ENCODE measurements at regions not wholly inside any gene's neighbourhood (a gene's known extent, or its start where the extent isn't known, plus 50 kb on each side); places are given as distances from the start of the nearest gene placed in this dataset.
"Not testable (repeated sequence)": the region's sequence is repeated elsewhere in the genome, so short reads cannot be mapped to it uniquely, and the experiment has no call there.

DNA sequence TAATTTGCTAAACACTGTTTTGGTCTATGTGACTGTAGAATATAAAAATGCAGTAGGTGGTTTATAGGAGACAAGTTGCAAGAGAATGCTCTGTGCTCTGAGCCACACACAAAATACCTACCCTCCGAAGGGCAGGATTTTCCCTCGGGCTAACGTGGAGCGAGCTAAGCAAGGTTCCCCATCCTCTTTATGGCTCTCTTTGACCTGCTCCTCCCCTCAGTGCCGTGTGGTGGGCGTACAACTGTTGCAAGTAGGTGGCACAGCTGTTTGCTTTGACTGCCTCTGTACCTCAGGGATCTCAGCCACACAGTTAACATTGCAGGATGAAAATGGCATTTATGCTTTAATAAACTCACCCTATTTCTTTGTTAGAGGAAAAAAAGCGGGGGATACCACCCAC, 339.1 kb downstream of the SATB1 start:
- DNase-seq (ENCODE audit: low spot score in 2 of 2) (no peak), FAIRE-seq (no peak)

DNA sequence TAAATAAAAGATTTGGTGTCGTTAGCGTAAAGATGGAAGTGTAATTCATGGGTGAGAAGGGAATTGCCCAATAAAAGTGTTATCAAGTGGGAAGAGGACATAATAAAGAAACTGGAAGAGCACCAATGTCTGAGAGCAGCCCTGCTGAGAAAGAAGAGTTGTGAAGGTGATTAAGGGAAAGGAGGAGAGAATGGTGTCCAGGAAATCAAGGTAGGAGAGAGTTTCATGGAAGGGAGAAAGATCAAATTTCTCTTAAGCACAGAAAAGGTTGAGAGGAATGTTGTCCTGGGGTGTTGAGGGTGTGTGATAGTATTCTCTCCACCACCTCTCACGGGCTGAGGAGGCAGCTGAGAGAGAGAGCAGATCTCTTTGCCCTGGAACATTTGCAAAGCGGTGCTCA, 339.7 kb downstream of the SATB1 start:
- DNase-seq (ENCODE audit: low spot score in 2 of 2) (no peak), FAIRE-seq (no peak)

DNA sequence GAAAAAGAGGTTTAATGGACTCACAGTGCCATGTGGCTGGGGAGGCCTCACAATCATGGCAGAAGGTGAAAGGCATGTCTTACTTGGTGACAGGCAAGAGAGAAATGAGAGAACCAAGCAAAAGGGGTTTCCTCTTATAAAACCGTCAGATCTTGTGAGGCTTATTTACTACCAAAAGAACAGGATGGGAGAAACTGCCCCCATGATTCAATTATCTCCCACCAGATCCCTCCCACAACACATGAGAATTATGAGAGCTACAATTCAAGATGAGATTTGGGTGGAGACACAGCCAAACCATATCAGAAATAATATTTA, 340.8 kb upstream of the TBC1D5 start:
- DNase-seq (ENCODE audit: low spot score in 2 of 2); FAIRE-seq: not testable (repeated sequence)

DNA sequence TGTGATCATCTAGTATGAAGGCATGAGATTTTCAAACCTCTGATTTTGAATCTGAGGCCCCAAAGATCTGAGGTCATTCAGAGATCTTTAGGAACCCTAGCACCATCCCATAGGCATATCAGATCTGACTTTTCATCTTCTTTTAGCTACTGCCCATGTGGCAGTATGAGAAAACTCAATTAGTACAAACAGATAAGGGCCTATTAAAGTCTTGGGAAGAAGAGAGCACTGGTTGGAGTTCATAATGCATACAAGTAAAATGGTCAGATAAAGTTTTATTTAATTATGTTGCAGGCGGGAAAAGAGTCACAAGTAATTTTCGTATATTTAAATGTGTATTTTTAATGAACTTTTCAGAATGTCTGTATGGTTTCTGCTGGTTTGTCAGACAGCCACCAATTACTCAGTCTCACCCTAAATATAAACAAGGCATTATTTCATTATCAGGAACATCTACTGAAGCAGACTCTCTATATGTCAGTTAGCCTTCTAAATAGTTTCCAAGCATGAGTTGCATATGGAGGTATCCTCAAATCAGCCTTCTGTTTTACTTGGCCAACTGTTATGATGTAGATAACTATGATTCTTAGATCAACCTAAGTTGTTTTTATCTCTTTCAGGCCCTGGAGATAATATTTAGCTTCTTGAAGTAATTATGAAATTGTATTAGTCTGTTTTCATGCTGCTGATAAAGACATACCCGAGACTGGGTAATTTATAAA, 340.3 kb upstream of the TBC1D5 start:
- FAIRE-seq = no peak
- DNase-seq (ENCODE audit: low spot score in 2 of 2) = no peak

DNA sequence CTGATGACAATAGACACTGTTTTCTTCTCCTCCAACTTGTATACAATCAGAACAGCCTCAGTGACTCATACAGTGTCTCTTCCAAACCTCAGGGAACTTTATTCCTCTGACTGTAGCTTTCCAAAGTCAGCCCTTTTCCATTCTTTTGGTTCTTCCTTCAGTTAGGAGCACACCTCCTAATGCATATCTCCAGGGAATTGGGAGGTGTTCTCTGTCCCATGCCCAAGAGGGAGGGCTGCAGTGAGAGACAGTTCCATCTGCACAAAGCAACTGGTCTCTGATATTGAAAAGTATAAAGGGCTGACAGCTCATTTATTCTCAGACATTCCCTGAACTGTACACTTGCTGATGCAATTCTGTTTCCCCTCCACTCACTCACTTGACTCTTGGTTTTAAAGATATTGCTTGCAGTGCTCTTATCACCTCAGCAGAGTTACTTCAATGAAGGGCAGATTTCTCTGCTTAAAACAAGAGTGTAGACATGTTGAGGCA, 337.8 kb upstream of the TBC1D5 start:
- DNase-seq (ENCODE audit: low spot score in 2 of 2) (no peak), FAIRE-seq (no peak)

DNA sequence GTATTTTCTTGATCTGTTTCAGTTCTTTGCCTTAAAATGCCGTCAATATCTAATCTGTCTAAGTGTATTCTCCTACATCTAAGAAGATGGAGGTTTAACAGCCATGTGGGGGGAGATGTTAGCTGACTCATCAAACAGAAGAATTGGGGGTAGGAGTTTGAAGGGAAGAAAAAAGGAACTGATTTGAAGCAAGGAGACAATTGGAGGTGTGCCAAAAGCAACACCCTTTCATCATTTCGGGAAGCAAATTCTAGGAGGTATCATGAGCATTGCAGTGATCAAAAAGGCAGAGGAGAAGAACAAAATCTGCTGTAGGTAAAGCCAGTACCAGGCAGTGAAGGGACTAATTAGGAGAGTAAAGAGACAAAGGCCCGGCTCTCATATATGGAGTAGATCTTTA, 337.3 kb upstream of the TBC1D5 start:
- no peak for DNase-seq (ENCODE audit: low spot score in 2 of 2)
- no peak for FAIRE-seq

DNA sequence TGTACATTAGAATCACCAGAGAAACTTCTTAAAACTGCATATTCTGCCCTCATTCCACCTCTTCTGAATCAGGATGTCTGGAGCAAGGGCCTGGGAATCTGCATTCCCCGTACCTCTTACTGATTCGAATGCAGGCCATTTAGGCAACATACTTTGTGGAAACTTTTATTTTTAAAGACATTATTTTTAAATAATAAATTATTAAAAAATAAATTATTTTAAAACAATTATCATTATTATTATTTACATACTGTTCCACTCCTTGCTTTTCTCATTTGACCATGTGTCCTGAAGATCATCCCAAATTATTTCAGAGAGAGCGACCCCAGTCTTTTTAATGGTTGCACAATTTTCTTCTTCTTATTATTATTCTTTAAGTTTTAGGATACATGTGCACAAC, 336.6 kb upstream of the TBC1D5 start:
- FAIRE-seq = no peak
- DNase-seq (ENCODE audit: low spot score in 2 of 2) = no peak

DNA sequence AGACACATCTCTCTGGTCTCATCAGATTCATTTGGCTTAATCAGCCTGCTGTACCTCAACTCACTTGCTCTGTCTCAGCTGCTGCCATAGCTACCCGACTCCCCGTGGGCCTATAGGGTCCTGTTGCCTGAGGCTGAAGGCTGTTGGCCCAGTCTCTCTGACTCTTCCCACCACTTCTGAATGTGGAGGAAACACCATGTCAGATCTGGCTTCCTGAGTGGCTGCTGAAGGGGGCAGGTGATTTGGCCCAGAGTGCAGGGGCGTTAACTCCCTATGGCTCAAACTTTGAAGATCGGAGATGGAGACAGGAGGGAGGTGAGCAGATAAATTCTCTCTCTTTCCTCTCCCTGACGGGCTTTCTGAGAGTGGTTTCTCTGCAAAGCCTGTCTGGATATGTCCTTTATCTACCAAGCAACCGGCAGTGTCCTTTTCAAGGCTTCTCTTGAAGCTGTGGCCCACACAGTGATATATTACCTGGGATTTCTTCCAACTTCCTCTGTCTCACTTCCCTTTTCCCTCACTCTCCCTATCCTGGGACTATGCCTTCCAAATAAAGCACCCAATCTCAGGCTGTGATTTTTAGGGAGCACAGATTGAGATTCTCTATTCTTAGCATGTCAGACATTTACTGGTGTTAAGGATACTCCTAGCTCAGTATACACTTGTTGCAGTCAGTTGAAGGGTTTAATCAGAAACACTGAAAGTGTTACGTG, 334.9 kb upstream of the TBC1D5 start:
- FAIRE-seq (no peak), DNase-seq (ENCODE audit: low spot score in 2 of 2) (no peak)

DNA sequence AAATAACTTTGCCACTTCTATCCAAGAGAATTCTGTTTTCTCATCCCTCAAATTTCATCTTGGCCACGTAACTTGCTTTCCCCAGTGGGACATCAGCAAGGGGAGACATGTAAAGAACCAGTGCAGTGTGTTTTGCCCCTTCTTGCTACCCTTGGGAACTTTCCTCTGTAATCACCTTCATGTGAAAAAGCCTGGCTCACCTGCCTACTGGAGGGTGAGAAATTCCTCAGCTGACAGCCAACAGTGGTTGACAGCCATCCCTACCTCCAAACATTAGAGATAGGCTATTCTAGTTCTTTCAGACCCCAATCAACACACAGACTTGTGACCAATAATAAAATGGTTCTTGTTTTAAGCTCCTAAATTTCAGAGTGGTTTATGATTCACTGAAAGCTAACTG, 333.9 kb upstream of the TBC1D5 start:
- no peak for DNase-seq (ENCODE audit: low spot score in 2 of 2)
- FAIRE-seq = no peak

DNA sequence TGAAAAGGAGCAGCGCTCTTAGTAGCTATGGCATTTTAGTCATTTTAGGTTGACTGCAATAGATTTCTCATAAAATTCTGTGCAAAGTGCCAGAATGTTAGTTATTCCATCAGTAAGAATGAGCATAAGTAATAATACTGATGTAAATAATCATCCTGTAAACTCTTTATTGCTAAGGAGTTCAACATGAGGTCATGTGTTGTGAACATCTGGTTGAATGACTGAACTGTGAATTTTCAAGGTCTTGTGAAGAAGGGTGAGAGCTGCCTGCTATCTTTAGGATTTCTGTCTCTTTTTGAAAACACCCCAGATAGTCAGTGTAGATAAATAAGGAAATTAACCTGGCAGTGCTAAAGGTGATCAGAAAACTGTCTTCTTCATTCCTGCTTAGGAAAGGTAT, 333.4 kb upstream of the TBC1D5 start:
- DNase-seq (ENCODE audit: low spot score in 2 of 2) (no peak), FAIRE-seq (no peak)

DNA sequence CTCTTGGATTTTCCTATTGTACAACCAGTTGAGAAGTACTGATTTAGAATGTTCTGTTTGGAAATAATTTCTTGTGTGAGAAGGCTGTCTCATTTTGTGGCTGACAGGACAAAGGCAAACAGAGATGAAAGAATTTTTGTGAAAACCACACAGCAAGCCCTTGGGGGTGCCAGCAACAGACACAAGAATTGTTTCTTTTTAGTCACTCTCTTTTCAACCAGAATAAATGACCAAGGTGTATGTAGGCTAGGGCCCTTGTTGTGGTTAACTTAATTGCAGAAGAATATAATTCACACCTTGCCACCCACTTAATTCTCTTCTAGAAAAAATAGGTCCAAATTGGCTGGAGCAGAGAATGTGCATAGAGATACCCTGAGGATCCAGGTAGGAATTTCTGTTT, 329.4 kb upstream of the TBC1D5 start:
- FAIRE-seq (no peak), DNase-seq (ENCODE audit: low spot score in 2 of 2) (no peak)

DNA sequence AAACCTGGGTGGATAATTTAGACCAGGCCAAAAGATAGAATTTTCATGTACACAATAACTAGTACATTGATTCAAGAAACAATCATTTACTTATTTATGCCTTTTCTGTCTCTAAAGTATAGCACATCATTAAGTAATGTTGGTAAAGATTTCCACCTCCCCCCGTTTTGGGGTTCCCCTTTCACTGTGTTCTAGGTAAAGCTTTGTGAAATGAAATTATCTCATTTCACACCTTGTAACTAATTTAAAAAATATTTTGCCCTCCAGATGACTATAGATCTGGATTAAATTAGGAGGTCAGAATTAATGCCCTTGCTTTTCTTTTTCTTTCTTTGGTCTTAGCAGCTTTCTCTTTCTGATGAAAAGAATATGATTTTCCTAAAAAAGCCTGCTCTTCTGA, 328.5 kb upstream of the TBC1D5 start:
- no peak for FAIRE-seq
- DNase-seq (ENCODE audit: low spot score in 2 of 2) = no peak

DNA sequence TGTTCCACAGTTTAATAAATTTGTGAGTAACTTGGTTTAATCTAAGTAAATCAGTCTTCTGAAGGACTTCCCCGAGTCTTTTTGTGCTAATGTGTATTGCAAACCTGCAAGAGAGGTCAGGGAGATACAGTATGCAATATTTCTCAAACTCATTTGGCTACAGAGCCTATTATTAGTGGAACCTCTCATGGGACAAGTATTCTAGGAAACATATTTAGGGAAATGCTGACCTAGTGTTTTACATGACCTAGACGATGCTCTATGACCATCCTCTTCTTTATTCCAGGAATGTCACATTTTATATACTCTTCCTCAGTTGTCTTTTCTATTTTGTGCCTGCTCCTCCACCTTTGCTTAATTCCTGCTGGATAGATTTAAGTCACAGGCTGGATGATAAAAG, 327.8 kb upstream of the TBC1D5 start:
- DNase-seq (ENCODE audit: low spot score in 2 of 2) (no peak), FAIRE-seq (no peak)

DNA sequence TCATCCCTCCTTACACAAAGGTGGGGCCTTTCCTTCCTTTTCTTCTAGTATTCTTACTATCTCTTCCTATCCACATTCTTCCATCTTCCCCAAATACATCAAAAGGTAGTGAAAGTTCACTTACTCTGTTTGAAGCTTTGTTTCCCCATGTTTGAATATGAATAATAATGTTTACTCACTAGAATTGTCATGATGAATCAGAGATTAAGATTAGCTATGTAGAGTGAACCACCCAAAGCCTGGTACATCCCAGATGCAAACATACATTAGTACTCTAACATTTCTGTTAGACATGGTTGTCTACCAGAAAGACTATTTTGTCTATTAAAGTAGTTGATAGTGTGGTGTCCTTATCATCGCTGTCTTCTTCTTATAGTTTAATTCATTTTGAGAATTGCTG, 327.1 kb upstream of the TBC1D5 start:
- FAIRE-seq (no peak), DNase-seq (ENCODE audit: low spot score in 2 of 2) (no peak)

DNA sequence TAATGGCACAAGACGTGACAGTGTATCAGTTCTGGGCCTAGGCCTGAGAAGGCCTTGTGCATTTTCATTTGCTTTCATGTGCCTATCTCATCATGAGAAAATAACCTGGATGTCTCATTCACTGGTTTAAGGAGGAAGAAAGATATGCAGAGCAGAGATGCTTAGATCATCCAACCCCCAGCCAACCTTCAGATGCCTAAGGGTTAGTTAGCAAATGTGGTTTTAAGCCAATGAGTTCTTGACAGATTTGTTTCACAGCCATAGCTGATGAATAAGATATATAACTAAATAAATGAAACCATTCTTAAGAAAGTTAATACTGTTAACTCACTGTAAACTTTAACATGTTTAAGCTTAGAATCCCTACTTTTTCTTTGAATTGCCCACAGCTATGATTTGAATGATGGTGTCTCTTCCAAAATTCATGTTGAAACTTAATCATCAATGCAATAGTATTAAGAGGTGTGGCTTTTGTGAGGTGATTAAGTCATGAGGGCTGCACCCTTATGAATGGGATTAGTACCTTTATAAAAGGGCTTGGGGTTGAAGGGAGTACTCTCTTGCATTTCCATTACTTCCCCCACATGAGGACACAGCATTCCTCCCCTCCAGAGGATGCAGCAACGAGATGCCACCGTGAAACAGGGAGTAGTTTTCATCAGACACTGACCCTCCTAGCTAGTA, 324.6 kb upstream of the TBC1D5 start:
- no peak for DNase-seq (ENCODE audit: low spot score in 2 of 2)
- no peak for FAIRE-seq

DNA sequence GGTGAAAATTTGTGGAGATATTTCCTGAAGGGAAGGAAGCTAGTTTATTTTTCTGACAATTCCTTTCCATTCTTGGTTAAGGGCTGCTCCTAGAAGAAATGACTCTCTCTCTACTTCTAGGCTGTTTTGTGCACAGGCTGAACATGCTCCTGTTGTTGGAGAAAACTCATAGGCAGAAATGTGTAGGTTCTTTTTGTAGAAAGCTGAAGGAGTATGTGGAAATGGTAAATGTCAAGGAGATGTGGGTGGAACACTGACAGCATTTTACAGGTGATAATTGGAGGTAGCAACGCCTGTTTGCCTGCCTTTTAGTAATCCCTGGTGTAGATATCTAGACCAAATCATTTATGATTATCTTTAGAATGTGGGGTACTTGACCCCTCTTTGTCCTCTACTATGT, 322.2 kb upstream of the TBC1D5 start:
- DNase-seq (ENCODE audit: low spot score in 2 of 2) (no peak), FAIRE-seq (no peak)

DNA sequence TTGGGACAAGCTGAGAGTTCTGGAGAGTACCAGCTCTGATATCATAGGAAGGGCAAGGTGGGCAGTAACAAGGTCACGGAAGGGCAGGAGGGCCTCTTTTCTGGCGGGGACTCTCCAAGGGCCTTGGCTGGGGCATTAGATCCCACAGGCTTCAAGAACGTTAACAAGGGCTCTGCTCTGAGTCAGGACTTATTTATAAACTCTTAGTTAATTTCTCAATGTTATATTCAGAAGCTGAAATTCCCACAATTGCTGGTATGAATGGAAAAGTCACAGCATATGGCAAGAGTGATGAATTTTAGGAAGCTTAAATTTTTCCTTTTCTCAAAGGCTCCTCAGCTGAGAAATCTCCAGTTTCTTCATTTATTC, 320.2 kb upstream of the TBC1D5 start:
- DNase-seq (ENCODE audit: low spot score in 2 of 2) = no peak
- no peak for FAIRE-seq

DNA sequence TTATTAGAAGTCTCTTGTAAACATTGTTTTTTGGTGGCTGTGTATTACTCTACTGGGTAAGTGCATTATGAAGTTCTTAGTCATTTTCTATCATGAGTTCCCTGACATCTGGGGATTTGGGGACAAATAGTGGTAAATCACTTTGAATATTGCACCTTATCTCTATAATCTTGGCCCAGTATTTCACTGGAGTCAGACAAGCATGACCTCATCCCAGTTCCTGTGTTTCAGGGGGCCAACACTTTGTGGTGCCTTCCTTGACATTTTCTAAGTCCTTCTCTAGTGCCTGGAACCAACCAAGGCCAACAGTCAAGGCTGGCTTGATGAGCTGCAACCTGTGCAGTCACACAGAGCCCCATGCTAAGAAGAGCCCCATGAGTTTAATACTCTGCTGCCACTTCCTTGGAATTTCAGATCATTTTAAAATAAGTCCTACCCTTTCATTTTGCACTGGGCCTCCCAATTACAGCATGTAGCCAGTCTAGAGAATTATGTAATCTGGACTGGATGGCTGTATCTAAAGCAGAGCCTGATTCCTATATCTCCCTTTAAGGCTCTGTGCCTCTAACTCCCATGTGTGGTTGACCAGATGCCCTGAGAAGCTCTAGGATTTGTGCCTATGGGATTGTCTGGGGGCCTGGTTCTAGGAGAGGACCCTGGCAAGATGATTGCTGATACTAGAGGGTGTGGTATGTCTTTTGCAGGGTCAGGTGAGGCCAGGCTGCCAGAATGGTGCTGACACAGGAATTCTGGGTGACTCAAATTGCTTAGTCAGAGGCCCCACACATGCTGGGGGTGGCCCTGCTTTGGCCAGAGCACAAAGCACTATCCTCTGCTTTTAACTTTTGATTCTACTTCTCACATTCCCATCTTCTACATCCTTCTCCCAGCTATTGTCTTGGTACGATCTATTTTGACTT, 319.6 kb upstream of the TBC1D5 start:
- DNase-seq (ENCODE audit: low spot score in 2 of 2) (no peak), FAIRE-seq (no peak)

DNA sequence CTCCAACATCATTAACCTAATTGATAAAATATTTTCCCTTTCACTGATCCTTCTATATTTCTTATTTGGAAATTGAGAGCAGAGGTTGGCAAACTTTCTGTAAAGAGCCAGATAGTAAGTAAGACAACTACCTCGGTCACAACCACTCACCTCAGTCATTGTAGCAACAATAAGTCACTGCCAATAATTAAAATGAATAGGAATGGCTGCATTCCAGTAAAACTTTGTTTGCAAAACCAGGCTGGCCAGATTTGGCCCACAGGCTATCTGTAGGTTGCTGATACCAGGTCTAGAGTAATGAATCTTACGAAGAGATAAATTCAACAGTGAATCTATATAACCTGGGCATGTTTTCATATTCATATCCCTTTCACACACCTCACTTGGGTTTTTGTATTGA, 316.2 kb upstream of the TBC1D5 start:
- no peak for FAIRE-seq
- DNase-seq (ENCODE audit: low spot score in 2 of 2) = no peak

DNA sequence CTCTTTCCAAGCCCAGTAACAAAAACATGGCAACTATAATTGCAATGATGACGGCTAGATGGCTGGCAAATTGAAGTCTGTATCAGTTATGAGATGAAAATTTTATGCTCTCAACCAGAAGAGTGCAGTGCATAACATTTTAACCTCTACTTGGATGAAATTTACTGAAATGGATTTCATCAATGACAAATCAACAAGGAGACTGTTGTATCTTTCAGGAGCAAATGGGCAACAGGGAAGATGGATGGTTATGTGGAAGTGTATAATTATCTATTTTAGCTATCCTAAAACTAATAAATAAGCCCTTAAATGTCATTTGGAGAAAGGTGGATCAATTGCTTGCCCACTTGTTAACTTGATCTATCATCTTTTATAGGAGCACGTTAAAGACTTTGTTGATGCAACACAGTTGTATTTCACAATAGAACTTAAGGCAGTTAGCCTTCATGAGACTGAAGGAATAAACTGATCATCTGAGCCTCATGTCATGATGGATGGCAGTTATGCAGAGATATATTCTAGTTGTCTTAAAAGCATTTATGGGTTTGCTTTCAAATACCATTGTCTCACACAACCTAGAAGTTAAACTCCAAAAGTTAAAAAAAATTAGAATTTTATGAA, 315.1 kb upstream of the TBC1D5 start:
- DNase-seq (ENCODE audit: low spot score in 2 of 2) (no peak), FAIRE-seq (no peak)

All from frontal cortex (tissue), 3 donors.